ENCODE measurements at regions not wholly inside any gene's neighbourhood (a gene's known extent, or its start where the extent isn't known, plus 50 kb on each side); places are given as distances from the start of the nearest gene placed in this dataset.

DNA sequence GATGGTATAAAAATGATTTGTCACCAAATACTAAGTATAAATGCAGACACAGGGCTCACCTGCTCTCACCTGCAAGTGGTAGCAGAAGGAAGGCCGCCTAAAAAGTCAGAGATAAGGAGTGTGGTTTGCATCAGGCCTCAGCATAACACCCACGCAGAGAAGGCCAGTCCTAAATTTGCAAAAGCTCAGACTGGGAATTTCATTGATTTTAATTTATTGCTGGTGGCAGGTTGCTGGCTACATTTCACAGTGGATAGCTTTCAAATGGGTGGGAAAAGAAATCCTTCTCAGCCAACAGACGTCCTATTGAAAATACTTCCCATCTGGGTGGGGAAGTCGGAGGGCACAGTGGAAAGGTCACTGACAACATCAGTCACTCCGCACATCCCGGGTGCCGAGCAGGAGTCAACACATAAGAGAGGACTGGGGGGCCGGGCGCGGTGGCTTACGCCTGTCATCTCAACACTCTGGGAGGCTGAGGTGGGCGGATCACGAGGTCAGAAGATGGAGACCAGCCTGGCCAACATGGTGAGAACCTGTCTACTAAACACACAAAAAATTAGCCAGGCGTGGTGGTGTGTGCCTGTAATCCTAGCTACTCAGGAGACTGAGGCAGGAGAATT, 561.8 kb upstream of the MKI67 start (continued):
- TF ChIP-seq, protein P1, sequence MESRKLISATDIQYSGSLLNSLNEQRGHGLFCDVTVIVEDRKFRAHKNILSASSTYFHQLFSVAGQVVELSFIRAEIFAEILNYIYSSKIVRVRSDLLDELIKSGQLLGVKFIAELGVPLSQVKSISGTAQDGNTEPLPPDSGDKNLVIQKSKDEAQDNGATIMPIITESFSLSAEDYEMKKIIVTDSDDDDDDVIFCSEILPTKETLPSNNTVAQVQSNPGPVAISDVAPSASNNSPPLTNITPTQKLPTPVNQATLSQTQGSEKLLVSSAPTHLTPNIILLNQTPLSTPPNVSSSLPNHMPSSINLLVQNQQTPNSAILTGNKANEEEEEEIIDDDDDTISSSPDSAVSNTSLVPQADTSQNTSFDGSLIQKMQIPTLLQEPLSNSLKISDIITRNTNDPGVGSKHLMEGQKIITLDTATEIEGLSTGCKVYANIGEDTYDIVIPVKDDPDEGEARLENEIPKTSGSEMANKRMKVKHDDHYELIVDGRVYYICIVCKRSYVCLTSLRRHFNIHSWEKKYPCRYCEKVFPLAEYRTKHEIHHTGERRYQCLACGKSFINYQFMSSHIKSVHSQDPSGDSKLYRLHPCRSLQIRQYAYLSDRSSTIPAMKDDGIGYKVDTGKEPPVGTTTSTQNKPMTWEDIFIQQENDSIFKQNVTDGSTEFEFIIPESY (IDR thresholded peaks at IDR 0.05), result no peak
- TF ChIP-seq, protein P2, sequence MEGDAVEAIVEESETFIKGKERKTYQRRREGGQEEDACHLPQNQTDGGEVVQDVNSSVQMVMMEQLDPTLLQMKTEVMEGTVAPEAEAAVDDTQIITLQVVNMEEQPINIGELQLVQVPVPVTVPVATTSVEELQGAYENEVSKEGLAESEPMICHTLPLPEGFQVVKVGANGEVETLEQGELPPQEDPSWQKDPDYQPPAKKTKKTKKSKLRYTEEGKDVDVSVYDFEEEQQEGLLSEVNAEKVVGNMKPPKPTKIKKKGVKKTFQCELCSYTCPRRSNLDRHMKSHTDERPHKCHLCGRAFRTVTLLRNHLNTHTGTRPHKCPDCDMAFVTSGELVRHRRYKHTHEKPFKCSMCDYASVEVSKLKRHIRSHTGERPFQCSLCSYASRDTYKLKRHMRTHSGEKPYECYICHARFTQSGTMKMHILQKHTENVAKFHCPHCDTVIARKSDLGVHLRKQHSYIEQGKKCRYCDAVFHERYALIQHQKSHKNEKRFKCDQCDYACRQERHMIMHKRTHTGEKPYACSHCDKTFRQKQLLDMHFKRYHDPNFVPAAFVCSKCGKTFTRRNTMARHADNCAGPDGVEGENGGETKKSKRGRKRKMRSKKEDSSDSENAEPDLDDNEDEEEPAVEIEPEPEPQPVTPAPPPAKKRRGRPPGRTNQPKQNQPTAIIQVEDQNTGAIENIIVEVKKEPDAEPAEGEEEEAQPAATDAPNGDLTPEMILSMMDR (IDR thresholded peaks at IDR 0.05; ENCODE audit: low read depth, low read length, missing input control), result no peak
- TF ChIP-seq YY1 (IDR thresholded peaks at IDR 0.05), result no peak
- no peak for TF ChIP-seq JUND (IDR thresholded peaks at IDR 0.05)

DNA sequence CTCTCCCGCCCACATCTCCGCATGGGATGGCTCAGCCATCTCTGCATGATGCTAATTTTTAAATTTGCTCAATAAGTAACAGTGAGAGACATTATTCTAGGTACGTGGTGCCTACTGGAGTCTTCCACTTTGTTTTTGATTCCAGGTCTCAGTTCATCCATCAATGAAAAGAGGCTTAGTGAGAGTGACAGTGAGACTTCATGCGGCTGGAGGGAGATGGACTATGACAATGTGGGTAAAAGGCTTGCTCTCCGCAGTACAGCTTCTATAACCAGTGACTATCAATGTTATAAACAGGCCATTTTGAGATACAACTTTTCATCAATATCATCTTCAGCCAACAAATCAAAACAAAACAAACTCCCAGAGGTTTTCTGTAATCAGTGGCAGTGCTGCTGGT, 563.4 kb upstream of the MKI67 start:
- no peak overlapping the region for H3K9ac ChIP-seq (ENCODE audit: low read depth in 1 of 2, low read length in 2 of 2)
- TF ChIP-seq SP1 (IDR thresholded peaks at IDR 0.05), result no peak
- no peak for TF ChIP-seq HNF4G (IDR thresholded peaks at IDR 0.05)
- TF ChIP-seq, protein P3, sequence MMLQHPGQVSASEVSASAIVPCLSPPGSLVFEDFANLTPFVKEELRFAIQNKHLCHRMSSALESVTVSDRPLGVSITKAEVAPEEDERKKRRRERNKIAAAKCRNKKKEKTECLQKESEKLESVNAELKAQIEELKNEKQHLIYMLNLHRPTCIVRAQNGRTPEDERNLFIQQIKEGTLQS (IDR thresholded peaks at IDR 0.05), result no peak
- no peak for TF ChIP-seq YY1 (IDR thresholded peaks at IDR 0.05)
- no peak for TF ChIP-seq FOXA1 (IDR thresholded peaks at IDR 0.05)
- TF ChIP-seq, protein P4, sequence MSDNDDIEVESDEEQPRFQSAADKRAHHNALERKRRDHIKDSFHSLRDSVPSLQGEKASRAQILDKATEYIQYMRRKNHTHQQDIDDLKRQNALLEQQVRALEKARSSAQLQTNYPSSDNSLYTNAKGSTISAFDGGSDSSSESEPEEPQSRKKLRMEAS (IDR thresholded peaks at IDR 0.05), result no peak
- TF ChIP-seq RXRA (IDR thresholded peaks at IDR 0.05), result no peak
- TF ChIP-seq RAD21 (IDR thresholded peaks at IDR 0.05), result no peak
- TF ChIP-seq, protein P1 (IDR thresholded peaks at IDR 0.05), result no peak
- TF ChIP-seq FOXA2 (IDR thresholded peaks at IDR 0.05), result no peak
- no peak for TF ChIP-seq EGR1 (IDR thresholded peaks at IDR 0.05; ENCODE audit: low read depth in 2 of 2)
- TF ChIP-seq, protein P5, sequence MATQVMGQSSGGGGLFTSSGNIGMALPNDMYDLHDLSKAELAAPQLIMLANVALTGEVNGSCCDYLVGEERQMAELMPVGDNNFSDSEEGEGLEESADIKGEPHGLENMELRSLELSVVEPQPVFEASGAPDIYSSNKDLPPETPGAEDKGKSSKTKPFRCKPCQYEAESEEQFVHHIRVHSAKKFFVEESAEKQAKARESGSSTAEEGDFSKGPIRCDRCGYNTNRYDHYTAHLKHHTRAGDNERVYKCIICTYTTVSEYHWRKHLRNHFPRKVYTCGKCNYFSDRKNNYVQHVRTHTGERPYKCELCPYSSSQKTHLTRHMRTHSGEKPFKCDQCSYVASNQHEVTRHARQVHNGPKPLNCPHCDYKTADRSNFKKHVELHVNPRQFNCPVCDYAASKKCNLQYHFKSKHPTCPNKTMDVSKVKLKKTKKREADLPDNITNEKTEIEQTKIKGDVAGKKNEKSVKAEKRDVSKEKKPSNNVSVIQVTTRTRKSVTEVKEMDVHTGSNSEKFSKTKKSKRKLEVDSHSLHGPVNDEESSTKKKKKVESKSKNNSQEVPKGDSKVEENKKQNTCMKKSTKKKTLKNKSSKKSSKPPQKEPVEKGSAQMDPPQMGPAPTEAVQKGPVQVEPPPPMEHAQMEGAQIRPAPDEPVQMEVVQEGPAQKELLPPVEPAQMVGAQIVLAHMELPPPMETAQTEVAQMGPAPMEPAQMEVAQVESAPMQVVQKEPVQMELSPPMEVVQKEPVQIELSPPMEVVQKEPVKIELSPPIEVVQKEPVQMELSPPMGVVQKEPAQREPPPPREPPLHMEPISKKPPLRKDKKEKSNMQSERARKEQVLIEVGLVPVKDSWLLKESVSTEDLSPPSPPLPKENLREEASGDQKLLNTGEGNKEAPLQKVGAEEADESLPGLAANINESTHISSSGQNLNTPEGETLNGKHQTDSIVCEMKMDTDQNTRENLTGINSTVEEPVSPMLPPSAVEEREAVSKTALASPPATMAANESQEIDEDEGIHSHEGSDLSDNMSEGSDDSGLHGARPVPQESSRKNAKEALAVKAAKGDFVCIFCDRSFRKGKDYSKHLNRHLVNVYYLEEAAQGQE (IDR thresholded peaks at IDR 0.05), result no peak
- TF ChIP-seq GABPA (IDR thresholded peaks at IDR 0.05 in 1 of 2, conservative IDR thresholded peaks at IDR 0.05 in 1 of 2), result no peak
- TF ChIP-seq NR2F2 (IDR thresholded peaks at IDR 0.05), result no peak
- TF ChIP-seq HNF4A (conservative IDR thresholded peaks at IDR 0.05), result no peak
- no peak overlapping the region for H3K4me3 ChIP-seq (ENCODE audit: low read depth in 1 of 3, low read length in 3 of 3)
- H3K9me3 ChIP-seq (ENCODE audit: control insufficient read depth in 4 of 4, low read length in 3 of 4), result no peaks in the 10 kb centered on the region
- no peaks in the 10 kb centered on the region for H3K4me1 ChIP-seq (ENCODE audit: control insufficient read depth in 4 of 4, insufficient read depth in 4 of 4, low read length in 3 of 4)
- no peak for DNase-seq (ENCODE audit: low spot score)
- no peak overlapping the region for H3K27ac ChIP-seq (ENCODE audit: low read depth in 1 of 2, low read length in 2 of 2)
- no peaks in the 10 kb centered on the region for H3K36me3 ChIP-seq (ENCODE audit: control insufficient read depth in 4 of 4, insufficient read depth in 3 of 4, low read depth in 1 of 4, low read length in 3 of 4)
- 82% methylated on average over 5 of the region's 5 CpGs for WGBS
- peaks cover 2 to 3% (median 2%) of the 10 kb centered on the region in 4 donors for H3K27me3 ChIP-seq (ENCODE audit: control insufficient read depth in 4 of 4, insufficient read depth in 4 of 4, low read length in 3 of 4)

Measured in liver (tissue), 8 donors.